Muscle layer of colon (tissue), 2 donors: ENCODE measurements at regions not wholly inside any gene's neighbourhood (a gene's known extent, or its start where the extent isn't known, plus 50 kb on each side); places are given as distances from the start of the nearest gene placed in this dataset.

Source experiments
- H3K27ac ChIP-seq: one replicate; pipeline ENCODE4 v1.7.0; 2013; ENCODE audit warnings: low read depth, mild to moderate bottlenecking, low read length, moderate library complexity
- H3K27me3 ChIP-seq, 2 donors: one replicate each; pipeline ENCODE4 v1.7.0; 2013; ENCODE audit warnings: low read length in 2 of 2, mild to moderate bottlenecking in 2 of 2; ENCODE audit not compliant: insufficient read depth in 2 of 2, control insufficient read depth in 1 of 2
- H3K36me3 ChIP-seq: one replicate; pipeline ENCODE4 v1.7.0; 2013; ENCODE audit warnings: mild to moderate bottlenecking, low read length; ENCODE audit not compliant: insufficient read depth
- H3K4me1 ChIP-seq: one replicate; pipeline ENCODE4 v1.7.0; 2013; ENCODE audit warnings: mild to moderate bottlenecking, low read length; ENCODE audit not compliant: insufficient read depth
- H3K4me3 ChIP-seq, 2 donors: one replicate each; pipeline ENCODE4 v1.7.0; 2013; ENCODE audit warnings: low read length in 2 of 2, low read depth in 1 of 2, mild to moderate bottlenecking in 1 of 2, moderate library complexity in 1 of 2
- H3K9ac ChIP-seq: one replicate; pipeline ENCODE4 v1.7.0; 2013; ENCODE audit warnings: low read length
- H3K9me3 ChIP-seq: one replicate; pipeline ENCODE4 v1.7.0; 2013; ENCODE audit warnings: mild to moderate bottlenecking, low read length
- donor health status: abdominal sarcoma.
- donor health status: Adenocarcinoma of cecum.

GRCh38 chr16:65641049-65641761 lies 519.3 kb upstream of the CDH11 start:
- Histone ChIP-seq H3K4me3 (no peak overlapping the region), H3K9ac (no peak overlapping the region), H3K4me1 (no peaks in the 10 kb centered on the region), H3K9me3 (no peaks in the 10 kb centered on the region), H3K36me3 (no peaks in the 10 kb centered on the region), H3K27me3 (no peaks in the 10 kb centered on the region), H3K27ac (no peak overlapping the region)

DNA sequence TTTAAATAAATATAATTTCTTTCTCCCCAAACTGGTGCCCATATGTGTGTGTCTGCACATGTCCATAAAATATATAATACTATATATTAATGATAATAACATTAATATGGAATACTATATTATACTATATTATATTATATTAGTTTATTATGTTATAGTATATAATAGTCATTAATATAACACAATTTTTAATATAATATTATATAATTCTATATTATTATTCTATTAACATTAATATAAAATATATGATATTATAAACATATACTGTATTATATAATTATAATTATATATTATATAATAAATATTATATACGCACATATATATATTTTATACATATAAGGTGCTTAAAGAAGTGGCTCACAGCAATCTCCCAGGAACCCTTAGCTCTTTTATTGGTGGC lies 513.0 kb upstream of the CDH11 start:
- no peaks in the 10 kb centered on the region for H3K27me3 ChIP-seq
- no peaks in the 10 kb centered on the region for H3K36me3 ChIP-seq
- no peak overlapping the region for H3K27ac ChIP-seq
- no peak overlapping the region for H3K4me3 ChIP-seq
- no peak overlapping the region for H3K9ac ChIP-seq
- no peaks in the 10 kb centered on the region for H3K4me1 ChIP-seq
- H3K9me3 ChIP-seq = no peaks in the 10 kb centered on the region

- no peaks in the 10 kb centered on the region for H3K9me3 ChIP-seq
- H3K4me3 ChIP-seq = no peak overlapping the region
- H3K9ac ChIP-seq = no peak overlapping the region
- H3K27me3 ChIP-seq = no peaks in the 10 kb centered on the region
- no peak overlapping the region for H3K27ac ChIP-seq
- no peaks in the 10 kb centered on the region for H3K36me3 ChIP-seq
- no peaks in the 10 kb centered on the region for H3K4me1 ChIP-seq
These were observed 512.4 kb upstream of the CDH11 start for GRCh38 chr16:65634291-65634690.

DNA sequence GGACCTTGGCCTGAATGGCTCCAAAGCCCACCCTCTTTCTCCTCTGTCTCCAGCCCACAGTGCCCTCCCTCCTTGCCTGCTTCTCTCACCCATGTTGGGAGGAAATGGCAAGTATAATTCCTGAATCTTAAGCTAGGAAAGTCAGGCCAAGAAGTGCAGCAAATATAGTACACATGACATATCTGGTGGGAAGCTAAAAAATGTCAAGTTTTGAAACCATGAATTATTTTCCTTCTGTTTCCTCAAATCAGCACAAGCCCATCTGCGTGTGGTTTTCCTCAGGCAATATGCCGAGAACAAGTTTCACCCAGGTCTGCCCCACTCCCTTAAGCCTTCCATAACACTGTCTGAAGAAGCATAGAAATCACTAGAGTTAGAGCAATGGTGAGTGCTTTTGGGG lies 502.8 kb upstream of the CDH11 start:
- H3K4me3 ChIP-seq = no peak overlapping the region
- no peaks in the 10 kb centered on the region for H3K27me3 ChIP-seq
- H3K9me3 ChIP-seq = no peaks in the 10 kb centered on the region
- no peak overlapping the region for H3K9ac ChIP-seq
- no peaks in the 10 kb centered on the region for H3K4me1 ChIP-seq
- H3K27ac ChIP-seq = no peak overlapping the region
- no peaks in the 10 kb centered on the region for H3K36me3 ChIP-seq

DNA sequence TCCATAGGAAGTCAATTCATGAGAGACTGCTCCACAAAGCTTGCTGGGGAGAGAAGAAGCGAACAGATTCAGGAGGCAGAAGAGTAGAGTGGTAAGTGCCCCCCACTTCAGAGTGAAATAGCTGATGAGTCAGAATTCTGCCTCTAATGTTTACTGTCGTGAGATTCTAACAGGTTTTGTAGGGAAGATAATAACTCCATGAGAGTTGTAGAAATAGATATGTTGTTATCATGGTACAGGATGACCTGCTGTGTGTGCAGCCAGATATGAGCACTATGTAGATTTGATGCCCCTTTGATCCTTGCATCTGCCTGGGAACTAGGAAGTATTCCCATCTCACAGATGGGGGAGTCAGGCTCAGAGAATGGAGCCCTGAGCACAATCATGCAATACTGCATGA lies 502.4 kb upstream of the CDH11 start:
- no peak overlapping the region for H3K4me3 ChIP-seq
- H3K9me3 ChIP-seq = no peaks in the 10 kb centered on the region
- no peaks in the 10 kb centered on the region for H3K27me3 ChIP-seq
- H3K4me1 ChIP-seq = no peaks in the 10 kb centered on the region
- no peak overlapping the region for H3K9ac ChIP-seq
- no peak overlapping the region for H3K27ac ChIP-seq
- H3K36me3 ChIP-seq = no peaks in the 10 kb centered on the region

DNA sequence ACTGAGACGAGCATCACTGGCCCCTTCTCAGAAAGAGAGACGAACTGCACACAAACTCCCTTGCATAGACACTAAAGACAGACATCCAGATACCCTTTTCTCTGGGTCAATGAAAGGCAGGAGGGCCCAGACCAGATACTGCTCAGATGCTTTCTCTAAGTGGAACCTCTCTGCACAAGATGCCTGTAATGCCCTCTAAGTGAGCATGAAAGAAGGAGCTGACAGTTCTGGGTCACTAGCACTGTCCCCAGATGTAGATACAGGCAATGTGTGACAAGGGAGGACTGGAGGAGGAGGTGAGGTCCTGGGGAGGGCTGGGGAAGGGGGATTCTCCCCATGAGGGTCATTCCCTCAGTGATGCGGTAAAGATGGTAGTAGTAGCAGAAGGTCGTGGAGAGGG lies 501.0 kb upstream of the CDH11 start:
- no peaks in the 10 kb centered on the region for H3K9me3 ChIP-seq
- H3K27ac ChIP-seq = no peak overlapping the region
- H3K27me3 ChIP-seq = no peaks in the 10 kb centered on the region
- no peaks in the 10 kb centered on the region for H3K36me3 ChIP-seq
- no peak overlapping the region for H3K4me3 ChIP-seq
- H3K4me1 ChIP-seq = no peaks in the 10 kb centered on the region
- H3K9ac ChIP-seq = no peak overlapping the region

DNA sequence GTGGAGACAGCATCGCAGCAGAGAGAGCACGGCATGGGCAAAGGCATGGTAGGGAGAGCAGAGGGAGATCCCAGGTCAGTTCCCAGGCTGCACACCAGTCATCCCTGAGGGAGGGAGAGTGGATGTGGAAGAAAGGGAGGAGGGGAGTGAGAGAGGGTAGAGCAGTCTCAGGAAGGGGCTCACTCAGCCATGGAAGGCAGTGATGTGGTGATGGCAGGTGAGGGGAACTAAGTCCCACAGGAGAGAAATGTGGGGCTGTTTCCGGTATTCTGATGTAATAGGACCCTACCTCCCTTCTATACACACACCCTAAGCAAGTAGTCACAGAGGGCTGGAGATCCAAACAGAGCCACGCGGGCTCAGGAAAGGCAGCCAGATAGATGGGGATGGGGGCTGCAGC lies 500.3 kb upstream of the CDH11 start:
- Histone ChIP-seq H3K36me3 (no peaks in the 10 kb centered on the region), H3K27ac (no peak overlapping the region), H3K4me1 (no peaks in the 10 kb centered on the region), H3K4me3 (no peak overlapping the region), H3K27me3 (no peaks in the 10 kb centered on the region), H3K9me3 (no peaks in the 10 kb centered on the region), H3K9ac (no peak overlapping the region)

DNA sequence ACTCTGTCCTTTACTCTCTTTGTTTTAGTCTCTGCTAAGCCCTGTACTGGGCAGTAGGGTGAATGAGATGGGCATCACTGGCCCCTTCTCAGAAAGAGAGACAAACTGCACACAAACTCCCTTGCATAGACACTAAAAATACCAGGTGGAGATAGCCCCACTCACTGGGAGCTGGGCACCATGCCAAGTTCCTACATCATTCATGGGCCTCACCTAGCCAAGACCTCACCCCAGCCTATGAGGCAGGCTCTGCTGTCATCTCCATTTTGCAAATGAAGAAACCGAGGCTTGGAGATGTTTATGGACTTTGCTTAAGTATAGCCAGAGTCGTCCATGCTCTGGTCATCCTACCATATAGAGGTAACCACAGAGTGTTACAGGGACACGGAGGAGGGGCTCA lies 499.8 kb upstream of the CDH11 start:
- H3K27me3 ChIP-seq = no peaks in the 10 kb centered on the region
- H3K9ac ChIP-seq = no peak overlapping the region
- H3K36me3 ChIP-seq = no peaks in the 10 kb centered on the region
- no peak overlapping the region for H3K4me3 ChIP-seq
- no peak overlapping the region for H3K27ac ChIP-seq
- H3K4me1 ChIP-seq = no peaks in the 10 kb centered on the region
- no peaks in the 10 kb centered on the region for H3K9me3 ChIP-seq

DNA sequence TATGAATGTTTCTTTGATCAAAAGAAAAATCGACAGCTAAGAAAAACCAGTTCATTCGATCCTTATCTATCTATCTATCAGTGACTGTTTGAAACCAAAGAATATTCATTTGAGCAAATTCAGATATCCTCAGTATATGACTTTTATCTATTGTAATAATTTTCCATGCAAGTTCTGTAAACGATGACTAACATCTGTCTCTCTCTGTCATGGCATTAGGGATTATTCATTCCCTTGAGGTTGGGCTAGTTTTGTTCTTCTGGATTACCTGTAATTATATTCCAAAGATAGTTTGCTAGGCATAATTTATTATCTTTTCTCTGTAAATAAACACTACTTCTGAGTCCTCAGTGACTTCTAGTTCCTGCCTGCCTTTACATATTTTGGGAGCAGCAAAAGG lies 497.7 kb upstream of the CDH11 start:
- Histone ChIP-seq H3K36me3 (no peaks in the 10 kb centered on the region), H3K27me3 (no peaks in the 10 kb centered on the region), H3K9me3 (no peaks in the 10 kb centered on the region), H3K27ac (no peak overlapping the region), H3K9ac (no peak overlapping the region), H3K4me1 (no peaks in the 10 kb centered on the region), H3K4me3 (no peak overlapping the region)

- Histone ChIP-seq H3K36me3 (no peaks in the 10 kb centered on the region), H3K9ac (no peak overlapping the region), H3K4me1 (no peaks in the 10 kb centered on the region), H3K27ac (no peak overlapping the region), H3K9me3 (no peaks in the 10 kb centered on the region), H3K27me3 (no peaks in the 10 kb centered on the region), H3K4me3 (no peak overlapping the region)
These were observed 497.1 kb upstream of the CDH11 start for GRCh38 chr16:65618931-65619330.

- H3K36me3 ChIP-seq = no peaks in the 10 kb centered on the region
- no peak overlapping the region for H3K4me3 ChIP-seq
- H3K27ac ChIP-seq = no peak overlapping the region
- H3K4me1 ChIP-seq = no peaks in the 10 kb centered on the region
- H3K9ac ChIP-seq = no peak overlapping the region
- no peaks in the 10 kb centered on the region for H3K9me3 ChIP-seq
- H3K27me3 ChIP-seq = no peaks in the 10 kb centered on the region
These were observed 496.5 kb upstream of the CDH11 start for GRCh38 chr16:65618333-65618732.

- H3K9me3 ChIP-seq = no peaks in the 10 kb centered on the region
- no peaks in the 10 kb centered on the region for H3K36me3 ChIP-seq
- no peak overlapping the region for H3K4me3 ChIP-seq
- no peaks in the 10 kb centered on the region for H3K4me1 ChIP-seq
- H3K9ac ChIP-seq = no peak overlapping the region
- no peak overlapping the region for H3K27ac ChIP-seq
- H3K27me3 ChIP-seq = no peaks in the 10 kb centered on the region
These were observed 495.6 kb upstream of the CDH11 start for GRCh38 chr16:65617421-65617820.
